ENCODE measurements at regions not wholly inside any gene's neighbourhood (a gene's known extent, or its start where the extent isn't known, plus 50 kb on each side); places are given as distances from the start of the nearest gene placed in this dataset.

DNA sequence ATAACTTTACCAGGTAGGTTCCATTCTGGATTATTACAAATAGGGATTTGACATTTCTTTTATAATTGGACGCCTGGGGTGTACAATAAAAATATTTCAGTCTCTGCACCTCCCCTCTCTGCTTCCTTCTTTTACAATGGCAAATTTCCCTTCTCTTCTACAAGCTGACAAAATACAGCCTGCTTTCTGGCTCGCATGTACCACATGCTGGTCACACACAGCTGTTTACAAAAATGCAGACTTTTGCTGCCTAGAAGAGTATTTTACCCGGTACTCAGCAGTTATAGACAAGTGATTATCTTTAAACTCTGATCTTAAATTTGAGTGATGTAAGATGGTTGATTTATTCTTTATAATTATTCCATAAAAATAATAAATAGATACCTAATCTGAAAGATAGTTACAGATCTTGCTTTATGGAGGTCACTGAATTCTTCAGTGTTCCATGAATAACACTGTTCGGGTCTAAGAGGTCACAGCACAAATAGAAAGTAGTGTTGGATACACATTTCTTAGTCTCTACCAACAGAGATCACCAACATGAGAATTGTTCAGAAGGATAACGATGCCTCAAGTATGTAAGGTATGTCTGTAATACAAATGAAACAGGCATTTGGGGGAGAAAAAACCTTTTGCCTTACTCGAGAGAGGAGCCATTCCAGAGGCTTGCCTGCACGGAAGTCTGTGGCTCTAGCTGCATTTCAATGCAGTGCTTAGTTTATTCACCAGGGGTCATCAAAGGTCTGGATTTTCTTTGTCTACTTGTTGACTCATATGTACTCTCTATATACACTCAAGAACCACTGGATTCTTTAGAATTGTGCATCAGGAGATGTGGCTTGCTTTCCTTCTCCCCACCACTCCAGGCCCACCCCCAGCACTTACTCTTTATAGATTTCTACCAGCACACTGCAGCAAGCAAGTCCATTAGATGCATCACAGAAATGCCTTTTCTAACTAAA is 206.6 kb upstream of the RFX3 start:
- DNase-seq, result peak; percentile 87

DNA sequence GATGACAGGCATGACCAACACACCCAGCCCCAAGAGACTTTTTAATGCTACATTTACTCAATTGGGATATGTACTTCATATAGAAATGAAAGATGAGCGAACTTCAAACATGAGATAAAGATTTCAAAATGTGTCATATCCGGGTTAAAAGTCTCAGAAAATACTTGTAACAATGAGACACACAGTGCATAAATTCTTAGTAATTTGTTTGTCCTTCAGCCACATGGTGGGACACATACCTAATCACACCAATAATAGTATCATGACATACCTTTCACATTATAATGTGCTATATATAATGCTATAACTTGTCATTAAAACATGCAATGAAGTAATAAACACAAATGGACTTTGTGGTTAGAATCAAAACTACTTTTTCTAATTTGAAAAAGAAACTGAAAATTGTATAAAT is 204.7 kb upstream of the RFX3 start:
- DNase-seq, result no peak

DNA sequence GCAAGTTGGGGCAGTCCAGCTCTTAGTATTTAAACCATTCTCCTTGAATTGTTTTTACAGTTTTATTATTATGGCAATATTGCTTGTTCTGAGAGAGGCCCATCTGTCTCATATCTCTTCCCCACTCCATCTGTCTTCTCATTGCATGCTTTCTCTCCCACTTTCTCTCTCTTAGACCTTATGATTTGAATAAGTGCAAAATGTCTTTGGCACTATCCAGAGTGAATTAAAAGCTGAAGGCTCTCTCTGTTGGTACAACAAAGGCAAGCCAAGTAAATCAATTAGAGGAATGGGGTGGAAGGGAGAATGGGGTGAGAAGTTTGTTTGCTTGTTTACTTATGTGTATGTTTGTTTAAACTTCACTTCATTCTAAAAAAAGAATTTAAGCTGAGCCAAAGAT is 195.3 kb upstream of the RFX3 start:
- DNase-seq, result no peak

DNA sequence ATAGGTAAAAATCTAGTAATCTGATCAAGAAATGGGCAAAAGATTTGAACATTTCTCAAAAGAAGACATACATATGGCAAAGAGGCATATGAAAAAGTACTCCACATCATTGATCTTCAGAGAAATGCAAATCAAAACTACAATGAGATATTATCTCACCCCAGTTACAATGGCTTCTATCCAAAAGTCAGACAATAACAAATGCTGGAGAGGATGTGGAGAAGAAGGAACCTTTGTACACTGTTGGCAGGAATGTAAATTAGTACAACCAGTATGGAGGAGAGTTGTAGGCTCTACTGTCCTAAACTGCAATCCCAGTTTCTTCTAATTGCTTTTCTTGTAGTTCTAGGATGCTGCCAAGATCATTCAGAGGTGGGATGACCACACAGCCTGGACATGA is 193.5 kb upstream of the RFX3 start:
- peak; percentile 16 for DNase-seq

DNA sequence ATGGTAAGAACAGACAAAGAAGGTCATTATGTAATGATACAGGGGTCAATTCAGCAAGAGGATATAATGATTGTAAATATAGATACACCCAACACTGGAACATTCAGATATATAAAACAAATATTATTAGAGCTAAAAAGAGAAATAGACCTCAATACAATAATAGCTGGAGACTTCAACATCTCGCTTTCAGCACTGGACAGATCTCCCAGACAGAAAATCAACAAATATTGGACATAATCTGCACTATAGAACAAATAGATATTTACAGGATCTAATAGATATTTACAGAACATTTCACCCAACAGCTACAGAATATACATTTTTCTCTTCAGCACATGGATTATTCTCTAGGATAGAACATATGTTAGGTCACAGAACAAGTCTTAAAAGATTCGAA is 190.6 kb upstream of the RFX3 start:
- DNase-seq, result no peak

DNA sequence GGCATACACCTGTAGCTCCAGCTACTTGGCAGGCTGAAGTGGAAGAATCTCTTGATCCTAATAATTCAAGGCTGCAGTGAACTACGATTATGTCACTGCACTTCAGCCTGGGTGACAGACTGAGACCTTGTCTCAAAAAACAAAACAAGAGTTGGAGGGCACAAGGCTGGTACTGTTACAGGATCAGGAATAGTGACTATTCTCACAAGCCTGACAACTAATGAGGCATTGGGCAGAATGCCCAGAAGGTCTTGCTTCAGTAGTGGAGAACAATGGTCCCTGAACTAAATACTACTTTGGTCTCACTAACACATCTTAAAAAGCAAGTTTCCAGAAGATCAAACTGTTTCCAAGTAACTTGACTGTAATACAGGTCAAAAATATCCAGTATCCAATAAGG is 182.9 kb upstream of the RFX3 start:
- no peak for DNase-seq

DNA sequence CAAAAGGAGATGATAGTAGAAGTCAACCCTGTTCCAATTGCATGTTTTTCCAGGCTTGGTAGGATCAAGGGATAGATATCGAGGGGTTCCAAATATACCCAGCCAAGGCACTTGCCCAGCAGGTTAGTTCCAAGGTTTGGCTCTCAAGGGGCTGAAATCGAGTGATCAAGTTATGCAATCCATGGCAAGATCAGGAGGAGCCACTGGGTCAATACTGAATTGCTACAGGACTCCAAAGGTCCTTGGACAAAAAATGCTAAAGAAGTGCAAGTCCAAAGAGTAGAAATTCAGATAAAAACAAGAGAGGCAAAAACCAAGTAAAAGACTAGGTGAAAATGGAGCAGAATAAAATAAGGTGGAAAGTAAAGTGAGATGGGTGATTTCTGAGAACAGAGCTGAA is 179.1 kb upstream of the RFX3 start:
- DNase-seq, result no peak

DNA sequence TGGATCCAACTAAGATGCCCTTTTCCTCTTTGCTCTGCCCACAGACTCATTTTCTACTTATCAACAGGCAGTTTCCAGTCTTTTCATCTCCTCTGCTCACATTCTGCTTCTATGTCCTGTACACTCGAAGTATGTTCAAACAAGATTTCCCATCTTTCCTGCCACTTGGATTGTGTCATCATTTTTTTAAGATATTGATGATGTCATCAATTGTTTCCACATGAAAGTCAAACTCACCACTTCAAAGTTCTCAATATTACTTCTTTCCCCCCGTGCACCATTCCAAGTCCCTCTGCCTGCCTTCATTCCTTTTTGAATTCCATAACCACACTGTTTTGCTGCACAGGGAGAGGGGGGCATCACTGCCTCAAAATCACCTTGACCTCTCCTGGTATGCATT is 175.0 kb upstream of the RFX3 start:
- no peak for DNase-seq

DNA sequence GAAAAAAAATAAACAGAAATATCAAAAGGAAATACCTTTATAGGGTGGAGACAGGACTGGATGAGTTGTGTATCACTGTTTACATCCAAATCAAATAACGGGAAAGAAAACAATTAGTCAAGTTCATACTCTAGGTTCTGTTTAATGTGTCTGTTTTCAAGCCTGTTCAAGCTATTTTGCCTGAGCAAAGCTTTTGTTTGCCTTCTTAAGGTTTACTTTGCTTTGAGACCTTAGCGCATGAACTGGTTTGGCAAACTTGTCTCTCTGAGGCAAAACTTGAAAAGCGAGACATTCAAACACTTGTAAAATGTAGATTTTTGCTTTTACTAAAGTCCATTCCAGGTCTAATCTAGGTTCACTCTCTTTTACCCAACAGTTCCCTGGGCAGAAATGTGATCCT is 174.1 kb upstream of the RFX3 start:
- no peak for DNase-seq

DNA sequence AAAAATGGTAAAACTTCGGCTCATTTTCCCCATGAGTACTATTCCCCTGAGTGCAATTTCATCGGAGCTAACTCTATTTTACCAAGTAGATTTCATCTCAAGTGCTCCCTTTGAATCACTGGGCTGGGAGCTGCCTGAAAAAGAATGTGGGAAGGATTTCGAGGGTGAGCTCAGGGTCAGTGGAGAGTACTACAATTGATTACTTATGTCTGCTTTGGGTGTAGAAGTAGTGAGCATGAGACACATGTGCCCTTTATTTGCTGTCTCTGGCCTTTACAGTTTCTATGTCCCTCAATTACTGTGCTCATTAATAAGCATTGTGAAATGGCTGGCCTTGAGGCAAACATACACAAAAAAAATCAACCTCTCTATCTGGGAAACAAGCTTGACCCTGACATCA is 172.7 kb upstream of the RFX3 start:
- no peak for DNase-seq

DNA sequence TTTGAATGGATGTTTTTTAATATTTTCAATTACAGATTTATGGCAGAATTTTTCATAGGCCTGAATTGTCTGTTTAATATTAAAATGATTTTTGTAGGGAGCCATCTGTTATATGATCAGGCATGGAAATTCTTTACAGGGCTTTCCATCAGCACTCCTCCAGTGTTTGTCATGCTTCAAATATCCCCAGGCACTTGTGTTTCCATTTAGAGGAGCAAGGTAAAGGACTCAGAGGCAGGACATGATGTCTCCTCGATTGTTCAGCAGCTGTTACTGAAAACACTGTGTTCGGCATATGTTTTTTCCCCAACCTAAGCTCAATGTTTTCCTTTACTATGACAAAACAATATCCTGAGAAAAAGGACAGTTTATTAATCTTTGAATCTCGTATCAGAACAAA is 172.3 kb upstream of the RFX3 start:
- DNase-seq, result no peak

DNA sequence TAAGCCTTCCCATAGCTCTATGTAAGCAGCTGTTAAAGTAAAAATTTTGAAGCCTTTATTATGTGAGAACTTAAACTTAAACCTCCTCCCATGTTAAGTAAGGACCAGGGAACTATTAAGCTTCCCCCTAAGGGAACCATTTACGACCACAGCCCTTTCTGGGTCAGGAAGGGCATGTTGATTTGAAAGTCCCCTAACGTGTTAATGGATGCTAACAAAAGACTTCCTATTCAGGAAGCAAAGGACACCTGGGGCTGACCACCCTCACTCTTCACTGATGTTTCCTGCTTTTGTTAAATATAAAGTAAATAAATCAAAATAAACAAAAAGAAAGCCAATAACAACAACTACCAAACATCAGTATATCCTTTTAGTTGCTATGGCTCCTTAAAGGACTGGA is 170.6 kb upstream of the RFX3 start:
- no peak for DNase-seq

DNA sequence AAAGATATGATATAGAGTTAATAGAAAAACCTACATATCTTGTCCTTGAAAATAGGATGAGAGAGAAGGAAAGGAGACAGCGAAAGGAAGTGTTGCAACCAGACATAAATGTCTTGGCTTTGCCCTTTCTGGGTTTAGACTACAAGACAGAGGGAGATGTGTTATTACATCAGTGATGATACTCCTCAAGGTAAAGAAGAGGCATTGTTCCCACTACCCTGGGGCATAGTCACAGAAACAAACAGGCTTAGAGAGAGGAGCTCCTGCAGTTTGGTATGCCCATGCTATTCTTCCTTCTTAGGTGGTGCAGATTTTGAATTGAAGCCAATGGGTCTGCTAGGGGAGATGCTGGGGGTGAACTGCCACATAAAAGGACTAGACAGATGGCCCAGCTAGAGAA is 166.8 kb upstream of the RFX3 start:
- no peak for DNase-seq

DNA sequence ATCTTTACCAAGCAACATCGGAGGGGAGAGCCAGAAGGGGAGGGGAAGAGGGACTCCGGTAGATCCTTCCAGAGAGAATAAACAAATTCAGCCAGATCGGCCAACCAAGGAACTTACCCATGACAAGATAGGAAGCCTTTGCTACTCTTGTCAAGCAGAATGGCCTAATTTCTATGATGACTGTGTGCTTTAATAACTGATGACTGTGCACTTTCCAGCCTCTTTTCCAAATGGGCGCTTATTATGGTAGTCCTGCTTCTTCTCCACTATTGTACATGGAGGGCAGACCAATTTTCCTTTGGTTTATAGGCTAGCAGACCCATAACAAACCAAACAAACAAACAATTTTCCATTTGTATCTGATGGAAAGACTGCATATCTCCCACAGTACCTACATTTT is 163.8 kb upstream of the RFX3 start:
- no peak for DNase-seq

DNA sequence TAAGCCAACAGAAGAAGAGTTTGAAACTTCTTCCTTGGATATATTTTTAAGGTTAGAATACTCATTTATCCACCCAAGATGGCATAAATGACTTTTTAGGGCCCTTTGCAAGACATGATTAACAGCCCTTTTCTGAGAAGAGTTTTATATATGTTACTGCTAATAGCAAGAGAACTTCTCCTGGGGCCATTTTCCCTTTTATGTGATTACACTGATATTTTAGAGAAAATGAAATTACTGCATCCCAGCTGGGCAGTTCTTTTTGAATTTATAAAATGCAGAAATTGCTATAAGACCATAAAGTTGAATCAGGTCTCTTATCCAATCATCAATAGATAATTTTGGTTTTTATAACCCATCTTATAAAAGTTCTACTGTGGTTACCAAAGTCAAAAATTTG is 161.3 kb upstream of the RFX3 start:
- DNase-seq, result no peak

DNA sequence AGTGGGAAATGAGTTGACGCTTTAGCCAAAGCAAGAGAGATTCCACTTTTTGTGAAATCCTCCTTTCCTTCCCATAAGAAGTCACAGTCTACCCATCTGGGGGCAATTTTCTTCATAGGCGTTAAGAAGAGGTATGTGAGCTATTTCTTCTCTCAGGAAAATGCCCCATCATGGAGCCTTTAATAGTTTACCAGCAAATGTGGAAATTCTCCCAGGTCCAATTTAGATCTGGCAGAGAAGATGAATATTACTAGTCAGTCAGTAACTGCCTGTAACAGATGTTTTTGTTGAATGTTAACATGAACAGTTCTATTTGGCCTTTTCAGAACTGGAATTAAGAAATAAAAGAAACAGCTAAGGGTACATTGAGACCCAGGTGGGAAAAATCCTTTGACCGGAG is 156.4 kb upstream of the RFX3 start:
- DNase-seq, result no peak

DNA sequence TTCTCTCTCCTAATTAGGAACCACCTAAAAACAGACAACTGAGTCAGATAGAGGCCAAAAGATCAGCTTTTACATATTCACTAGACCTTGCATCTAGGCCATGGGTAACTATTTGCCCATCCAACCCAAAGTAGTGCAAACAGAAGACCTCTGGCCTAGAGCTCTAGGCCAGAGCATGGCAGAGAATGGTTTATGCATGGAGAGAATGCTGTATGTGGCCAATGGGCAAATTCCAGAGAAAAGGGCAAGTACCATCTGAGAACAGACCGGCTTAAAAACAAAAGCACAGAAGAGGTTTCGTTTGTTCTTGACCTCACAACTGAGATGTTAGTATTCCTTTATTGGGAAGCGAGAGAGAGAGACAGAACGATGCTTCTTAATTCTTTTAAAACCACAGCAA is 151.7 kb upstream of the RFX3 start:
- no peak for DNase-seq

DNA sequence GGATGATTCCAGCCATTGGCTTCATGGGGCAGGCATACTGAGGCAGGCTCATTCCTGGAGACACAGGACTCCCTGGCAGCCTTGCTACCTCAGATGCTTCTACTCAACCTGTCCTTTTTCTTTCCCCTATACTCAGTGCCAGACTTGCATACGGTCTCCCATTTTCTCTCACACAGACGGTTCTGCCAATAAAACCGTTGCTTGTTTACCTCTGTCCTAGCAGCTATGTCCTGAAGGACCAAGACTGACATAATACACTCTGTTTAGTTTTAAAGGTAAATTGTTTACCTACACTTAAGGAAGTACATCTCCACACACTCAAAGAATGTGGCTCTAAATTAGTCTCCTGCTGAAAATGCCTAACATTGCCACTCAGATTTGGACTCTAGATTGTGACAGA is 151.0 kb upstream of the RFX3 start:
- DNase-seq, result no peak

DNA sequence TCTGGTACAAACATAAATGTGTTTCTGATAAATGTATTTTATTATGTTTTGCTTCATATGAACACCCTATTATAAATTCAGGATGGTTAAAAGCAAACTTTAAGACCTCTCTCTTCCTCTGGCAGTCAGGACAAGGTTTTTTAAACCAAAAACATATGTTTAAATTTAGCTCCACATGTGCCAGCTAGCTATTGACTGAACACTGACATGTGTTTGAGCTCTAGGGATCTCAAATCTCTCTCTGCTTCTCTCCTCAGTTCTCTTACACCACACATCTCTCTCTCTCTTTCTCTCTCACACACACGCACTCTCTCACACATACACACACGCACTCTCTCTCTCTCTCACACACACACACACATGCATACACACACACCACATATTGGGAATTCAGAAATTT is 150.1 kb upstream of the RFX3 start:
- DNase-seq, result no peak

DNA sequence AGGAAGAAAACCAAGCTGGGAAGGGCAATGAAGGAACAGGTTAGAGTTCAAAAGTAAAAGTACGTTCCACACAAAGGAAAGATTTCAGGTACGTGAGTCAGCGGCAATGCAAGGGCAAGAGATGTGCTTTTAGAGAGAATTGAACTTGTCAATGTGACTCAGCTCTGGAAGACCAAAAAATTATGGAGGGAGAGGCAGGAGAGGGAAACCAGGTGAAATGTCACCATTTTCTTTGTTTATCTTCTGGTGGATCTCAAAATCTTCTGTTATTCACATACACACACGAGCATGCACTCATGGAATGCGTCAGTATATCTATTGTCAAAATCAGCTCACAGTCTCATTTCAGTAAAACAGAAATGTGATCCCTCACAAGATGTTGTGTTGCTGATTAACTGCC is 148.8 kb upstream of the RFX3 start:
- no peak for DNase-seq

DNA sequence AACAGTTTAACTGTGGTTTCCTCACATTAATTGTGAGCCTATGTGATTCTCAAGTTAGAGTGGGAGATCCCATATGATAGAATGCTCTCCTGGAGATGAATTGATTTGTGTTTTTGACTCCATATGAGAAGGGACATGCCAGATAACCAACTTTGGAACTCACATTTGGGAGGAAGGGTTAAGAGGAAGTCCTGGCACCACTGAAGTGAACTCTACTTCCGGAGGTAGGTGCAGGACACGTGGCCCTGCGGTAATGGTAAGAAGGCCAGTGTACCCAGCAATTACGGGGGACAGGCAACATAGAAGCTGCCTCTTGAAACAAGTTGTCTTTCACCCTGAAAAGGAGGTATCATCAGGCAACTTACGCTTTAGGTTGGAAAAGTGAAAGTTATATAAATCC is 146.6 kb upstream of the RFX3 start:
- no peak for DNase-seq

DNA sequence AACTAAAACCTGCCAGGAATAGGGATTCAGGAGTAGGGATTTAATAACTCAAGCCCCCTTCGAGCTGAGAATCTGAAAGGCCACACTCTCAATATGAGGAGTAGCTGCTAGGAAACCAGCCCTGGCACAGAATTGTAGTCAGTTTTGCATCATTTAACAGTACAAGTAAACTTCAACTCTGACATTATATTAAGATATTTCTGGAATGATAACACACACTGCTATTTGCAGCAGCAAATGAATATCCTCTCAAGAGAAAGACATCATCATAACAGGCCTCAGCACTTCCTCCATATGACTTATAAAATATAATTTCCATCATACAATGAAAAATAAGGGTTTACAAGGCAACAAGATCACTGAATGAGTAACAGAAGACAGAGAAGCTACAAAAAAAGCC is 138.2 kb upstream of the RFX3 start:
- no peak for DNase-seq

DNA sequence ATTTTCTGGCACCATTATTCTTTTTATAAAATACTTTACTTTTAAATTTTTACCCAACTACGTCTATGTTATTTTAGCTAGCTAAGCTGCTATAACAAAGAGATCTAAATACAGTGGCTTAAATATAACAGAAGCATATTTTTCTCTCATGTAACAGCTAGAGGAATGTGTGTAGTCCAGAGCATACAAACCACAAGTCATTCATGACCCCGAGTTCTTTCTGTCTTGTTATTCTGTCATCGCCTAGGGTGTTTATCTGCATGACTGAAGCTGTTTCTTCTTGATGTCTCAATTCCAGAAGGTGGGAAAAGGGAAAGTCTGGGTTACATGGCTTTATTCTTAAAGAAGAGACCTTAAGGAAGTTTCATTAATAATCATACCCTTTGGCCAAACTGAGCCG is 136.9 kb upstream of the RFX3 start:
- no peak for DNase-seq

DNA sequence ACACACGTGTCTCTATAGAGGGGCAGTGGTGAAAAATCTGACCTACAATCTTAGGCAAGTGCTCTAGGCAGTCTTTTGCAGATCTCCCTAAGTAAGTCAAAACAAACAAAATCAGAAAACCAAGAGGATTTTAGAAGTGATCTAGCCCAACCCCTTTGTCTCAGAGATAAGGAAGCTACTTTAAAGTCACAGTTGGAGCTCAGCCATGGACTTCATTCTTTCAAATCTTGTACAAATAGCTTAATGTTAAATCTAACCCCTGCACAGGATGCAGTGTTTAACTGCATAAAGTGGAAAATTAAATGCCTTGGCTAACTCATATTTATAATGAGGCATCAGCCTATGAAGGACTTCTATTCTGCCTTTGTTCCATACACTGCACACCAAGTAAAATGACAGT is 135.1 kb upstream of the RFX3 start:
- no peak for DNase-seq

DNA sequence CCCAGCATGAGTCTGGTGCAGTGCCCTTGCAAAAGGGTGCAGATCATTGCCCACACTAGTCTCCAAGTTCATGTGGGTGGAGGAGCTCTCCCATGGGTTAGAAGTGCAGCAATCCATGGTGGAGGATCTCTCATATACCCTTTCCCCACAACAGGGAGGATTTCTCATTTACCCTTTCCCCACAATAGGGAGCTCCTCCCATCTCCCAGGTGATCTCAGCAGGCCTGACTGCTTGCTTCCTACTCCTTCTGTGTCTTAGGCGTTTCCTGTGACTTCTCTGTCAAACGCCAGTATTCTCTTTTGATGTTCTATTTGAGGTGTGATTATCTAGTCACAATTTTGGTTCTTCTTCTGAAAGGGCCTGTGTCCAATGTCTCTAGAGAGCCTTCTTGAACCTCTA is 133.8 kb upstream of the RFX3 start:
- DNase-seq, result no peak

All from HCEC 1CT (cell line).